GM19351 (cell line): ENCODE measurements at regions not wholly inside any gene's neighbourhood (a gene's known extent, or its start where the extent isn't known, plus 50 kb on each side); places are given as distances from the start of the nearest gene placed in this dataset.
A peak's percentile ranks its signal among the peaks of the same experiment; 100 is the strongest.
"Not testable (repeated sequence)": the region's sequence is repeated elsewhere in the genome, so short reads cannot be mapped to it uniquely, and the experiment has no call there.

Experiments
- ATAC-seq: cut with Tn5 transposase; IDR thresholded peaks from one replicate; pipeline ENCODE4 v1.9.1; 2021; ENCODE audit warnings: mild to moderate bottlenecking, moderate library complexity; ENCODE audit not compliant: unreplicated experiment

- ATAC-seq, result no peak
These were observed 742.8 kb downstream of the FAM181B start for GRCh38 chr11:81990659-81991443.

GRCh38 chr11:81989093-81989492, 744.6 kb downstream of the FAM181B start:
- no peak for ATAC-seq

GRCh38 chr11:81987829-81988472, 745.7 kb downstream of the FAM181B start:
- peak; percentile 90 for ATAC-seq

GRCh38 chr11:81986556-81987161, 747.0 kb downstream of the FAM181B start:
- ATAC-seq, result no peak

- ATAC-seq, result no peak
These were observed 754.2 kb downstream of the FAM181B start for GRCh38 chr11:81979448-81979847.

- no peak for ATAC-seq
These were observed 758.3 kb downstream of the FAM181B start for GRCh38 chr11:81975261-81975900.

- ATAC-seq, result no peak
These were observed 762.8 kb downstream of the FAM181B start for GRCh38 chr11:81970886-81971285.

- no peak for ATAC-seq
These were observed 766.4 kb downstream of the FAM181B start for GRCh38 chr11:81967242-81967641.

GRCh38 chr11:81966340-81966739, 767.3 kb downstream of the FAM181B start:
- no peak for ATAC-seq

- ATAC-seq, result peak; percentile 53
These were observed 770.6 kb downstream of the FAM181B start for GRCh38 chr11:81963018-81963417.

- ATAC-seq, result no peak
These were observed 773.2 kb downstream of the FAM181B start for GRCh38 chr11:81960443-81960842.

- ATAC-seq, result no peak
These were observed 774.3 kb downstream of the FAM181B start for GRCh38 chr11:81959341-81959740.

GRCh38 chr11:81954301-81954700, 779.4 kb downstream of the FAM181B start:
- ATAC-seq, result not testable (repeated sequence)

- no peak for ATAC-seq
These were observed 786.8 kb downstream of the FAM181B start for GRCh38 chr11:81946831-81947230.

GRCh38 chr11:81942646-81943045, 791.0 kb downstream of the FAM181B start:
- no peak for ATAC-seq

GRCh38 chr11:81941998-81942397, 791.7 kb downstream of the FAM181B start:
- no peak for ATAC-seq

GRCh38 chr11:81932303-81932702, 801.4 kb downstream of the FAM181B start:
- no peak for ATAC-seq

GRCh38 chr11:81920205-81920604, 813.5 kb downstream of the FAM181B start:
- ATAC-seq, result no peak

GRCh38 chr11:81916451-81916850, 817.2 kb downstream of the FAM181B start:
- ATAC-seq, result no peak

GRCh38 chr11:81915045-81915444, 818.6 kb downstream of the FAM181B start:
- ATAC-seq, result no peak

GRCh38 chr11:81913793-81914192, 819.9 kb downstream of the FAM181B start:
- ATAC-seq, result peak; percentile 56
